Activated CD4-positive, alpha-beta T cell treated with anti-CD3 and anti-CD28 coated beads, Interleukin-2, Interleukin-4, amounts not matched to agents 100 ng/mL and 50 ng/mL, durations not matched to agents 16 hours and 8 hours (primary cell): ENCODE measurements at regions not wholly inside any gene's neighbourhood (a gene's known extent, or its start where the extent isn't known, plus 50 kb on each side); places are given as distances from the start of the nearest gene placed in this dataset.
"Not testable (repeated sequence)": the region's sequence is repeated elsewhere in the genome, so short reads cannot be mapped to it uniquely, and the experiment has no call there.

ENCODE experiments used
- DNase-seq: peaks from one replicate; pipeline ENCODE4 v3.0.0-alpha.2; 2020; ENCODE audit warnings: low spot score

- DNase-seq = no peak
Measured at GRCh38 chr2:215794829-215795546, 218.4 kb downstream of the MREG start.

DNA sequence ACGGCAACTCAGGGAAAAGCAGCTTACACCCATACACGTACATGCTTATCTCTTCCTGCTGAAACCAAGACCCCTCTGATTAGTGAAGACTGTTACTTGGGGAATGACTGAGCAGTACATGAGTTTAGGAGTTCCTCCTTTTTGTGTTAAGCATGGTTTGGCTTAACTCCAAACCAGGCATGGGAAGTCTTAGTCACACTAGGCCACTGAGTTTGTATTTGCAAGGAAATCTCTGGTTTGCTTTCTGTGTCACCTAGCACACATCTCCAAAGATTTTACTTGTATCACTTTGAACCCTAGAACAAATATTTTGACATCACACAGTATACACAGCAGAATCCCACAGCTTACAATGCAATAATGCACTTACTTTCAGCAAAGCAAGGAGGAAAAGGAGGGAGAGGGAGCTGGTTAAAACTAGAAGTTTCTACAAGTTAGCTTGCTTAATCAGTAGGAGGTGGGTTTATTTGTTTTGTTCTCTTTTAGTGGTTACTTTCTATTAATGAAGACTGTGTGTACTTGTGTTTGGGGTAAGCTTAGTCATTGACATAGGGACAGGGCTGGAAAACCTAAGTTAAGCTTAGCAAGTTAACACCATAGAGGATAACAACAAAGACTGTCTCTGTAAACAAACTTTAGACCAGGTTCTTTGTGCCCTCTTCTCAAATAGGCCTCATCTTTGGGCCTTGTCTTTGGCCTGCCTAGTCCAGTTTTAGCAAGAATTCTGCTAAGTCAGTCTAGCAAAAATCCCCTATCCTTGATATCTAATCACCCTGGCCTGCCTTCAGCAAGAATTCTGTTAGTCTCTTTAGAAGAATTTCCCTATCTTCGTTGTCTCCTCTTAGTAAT is 219.4 kb downstream of the MREG start:
- peak; percentile 14 for DNase-seq

DNA sequence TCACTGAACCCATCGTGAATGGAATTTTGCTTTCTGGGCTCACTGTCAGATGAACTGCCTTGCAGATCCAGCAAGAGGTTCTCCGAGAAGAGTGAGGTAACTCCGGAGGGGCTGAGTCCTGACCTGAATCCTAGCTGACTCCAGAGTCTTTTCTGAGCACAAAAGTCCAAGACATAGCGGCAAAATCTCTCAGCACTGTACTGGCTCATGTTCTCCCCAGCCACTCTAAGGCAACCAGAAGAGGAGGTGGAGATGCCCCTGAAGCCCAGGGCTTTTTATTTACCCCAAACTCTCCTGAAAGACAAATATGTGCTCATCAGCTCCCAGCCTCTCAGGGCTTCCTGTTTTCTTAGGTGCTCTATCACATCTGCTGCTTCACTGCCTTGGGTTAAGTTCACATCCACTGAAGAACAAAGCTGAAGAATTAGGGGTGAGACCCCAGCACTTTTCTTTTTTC is 221.8 kb downstream of the MREG start:
- DNase-seq = no peak

DNA sequence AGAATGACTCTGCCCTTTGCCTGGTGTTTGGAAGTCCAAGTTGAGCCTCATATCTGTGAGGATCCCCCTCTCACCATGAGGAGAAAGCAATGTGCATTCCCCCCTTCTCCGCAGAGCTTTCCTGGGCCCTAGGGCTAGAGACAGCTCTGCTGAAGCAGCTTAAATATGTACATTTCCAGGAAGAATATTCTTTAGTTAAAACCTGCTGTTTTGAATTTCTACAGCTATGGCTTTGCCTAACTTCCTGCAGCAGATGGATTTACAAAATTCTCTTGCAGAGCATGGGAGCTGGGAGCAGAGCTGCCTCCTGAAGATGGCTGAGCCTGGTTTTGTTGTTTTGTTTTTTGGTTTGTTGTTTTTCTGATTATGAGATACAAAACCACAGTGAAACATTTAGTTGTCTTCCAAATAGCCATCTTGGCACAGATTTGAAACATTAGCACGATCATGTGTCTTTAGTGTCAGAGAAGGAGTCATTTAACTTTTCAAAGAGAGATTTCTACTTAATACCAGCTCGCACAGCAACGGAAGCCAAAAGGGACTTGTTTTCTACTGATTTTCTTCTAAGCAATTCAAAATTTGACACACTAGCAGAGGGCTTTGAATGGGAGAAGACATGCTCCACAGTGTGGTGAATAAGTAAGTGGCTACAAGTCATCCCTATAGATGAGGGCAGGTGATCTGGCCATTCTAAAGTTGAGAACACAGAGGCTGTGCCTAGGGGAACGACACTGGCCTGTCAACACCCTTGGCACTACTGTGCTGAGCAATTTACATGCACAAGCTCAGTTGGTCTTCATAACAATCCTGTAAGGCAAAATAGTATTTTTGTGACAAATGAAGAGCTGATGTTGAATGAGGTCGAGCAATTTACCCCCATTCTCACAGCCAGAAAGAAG is 222.6 kb downstream of the MREG start:
- DNase-seq = no peak

GRCh38 chr2:215787565-215788178 is 225.7 kb downstream of the MREG start:
- DNase-seq = no peak

DNA sequence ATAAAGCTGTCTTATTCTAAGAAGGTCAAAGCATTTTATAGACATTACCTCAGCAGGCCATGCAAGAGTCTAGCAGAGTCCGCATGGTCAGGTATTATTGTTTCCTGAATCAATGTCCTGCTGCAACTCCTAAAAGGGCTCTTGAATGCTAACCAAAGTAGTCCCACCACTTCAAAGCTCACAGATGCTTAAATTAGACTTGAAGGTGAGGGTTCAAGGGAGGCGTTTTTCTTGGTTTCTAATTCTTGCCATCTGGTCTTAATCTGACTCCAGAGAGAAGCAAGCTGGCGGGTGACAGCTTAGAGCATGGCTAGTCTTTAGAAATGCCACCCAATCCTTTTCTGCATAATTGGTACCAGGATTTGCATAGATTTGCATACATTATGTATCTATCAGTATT is 226.3 kb downstream of the MREG start:
- no peak for DNase-seq

GRCh38 chr2:215784371-215784783 is 229.0 kb downstream of the MREG start:
- DNase-seq = no peak

DNA sequence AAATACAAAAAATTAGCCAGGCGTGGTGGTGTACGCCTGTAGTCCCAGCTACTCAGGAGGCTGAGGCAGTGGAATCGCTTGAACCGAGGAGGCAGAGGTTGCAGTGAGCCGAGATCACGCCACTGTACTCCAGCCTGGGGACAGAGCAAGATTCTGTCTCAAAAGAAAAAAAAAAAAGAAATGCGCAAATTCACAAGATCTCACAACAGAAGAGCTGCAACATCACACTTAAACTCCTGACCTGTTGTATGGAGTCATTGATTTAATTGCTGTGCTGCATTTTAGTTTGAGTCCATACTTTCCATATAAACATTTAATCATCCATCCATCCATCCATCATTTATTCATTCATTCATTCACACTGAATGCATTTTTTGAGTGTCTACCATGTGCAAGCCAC is 229.7 kb downstream of the MREG start:
- DNase-seq = not testable (repeated sequence)

DNA sequence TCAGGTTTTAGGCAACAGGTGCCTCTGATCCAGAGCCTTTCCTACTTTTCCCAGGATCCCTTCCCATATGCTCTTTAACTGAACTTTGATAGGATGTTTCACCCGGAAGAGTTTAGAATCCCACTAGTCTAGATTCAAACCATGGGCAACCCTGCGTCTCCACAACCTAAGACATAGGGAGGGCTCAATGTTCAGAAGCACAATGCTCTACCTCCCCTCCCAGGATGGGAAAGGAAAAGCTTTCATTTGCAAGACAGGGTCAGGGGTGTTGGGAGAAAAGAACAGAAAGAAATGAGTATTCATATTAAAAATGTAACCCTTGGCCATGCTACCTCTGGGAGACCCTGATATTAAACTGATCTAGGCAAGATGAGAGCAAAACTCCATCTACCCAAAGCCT is 230.4 kb downstream of the MREG start:
- no peak for DNase-seq

- no peak for DNase-seq
Measured at GRCh38 chr2:215782295-215782694, 231.1 kb downstream of the MREG start.

DNA sequence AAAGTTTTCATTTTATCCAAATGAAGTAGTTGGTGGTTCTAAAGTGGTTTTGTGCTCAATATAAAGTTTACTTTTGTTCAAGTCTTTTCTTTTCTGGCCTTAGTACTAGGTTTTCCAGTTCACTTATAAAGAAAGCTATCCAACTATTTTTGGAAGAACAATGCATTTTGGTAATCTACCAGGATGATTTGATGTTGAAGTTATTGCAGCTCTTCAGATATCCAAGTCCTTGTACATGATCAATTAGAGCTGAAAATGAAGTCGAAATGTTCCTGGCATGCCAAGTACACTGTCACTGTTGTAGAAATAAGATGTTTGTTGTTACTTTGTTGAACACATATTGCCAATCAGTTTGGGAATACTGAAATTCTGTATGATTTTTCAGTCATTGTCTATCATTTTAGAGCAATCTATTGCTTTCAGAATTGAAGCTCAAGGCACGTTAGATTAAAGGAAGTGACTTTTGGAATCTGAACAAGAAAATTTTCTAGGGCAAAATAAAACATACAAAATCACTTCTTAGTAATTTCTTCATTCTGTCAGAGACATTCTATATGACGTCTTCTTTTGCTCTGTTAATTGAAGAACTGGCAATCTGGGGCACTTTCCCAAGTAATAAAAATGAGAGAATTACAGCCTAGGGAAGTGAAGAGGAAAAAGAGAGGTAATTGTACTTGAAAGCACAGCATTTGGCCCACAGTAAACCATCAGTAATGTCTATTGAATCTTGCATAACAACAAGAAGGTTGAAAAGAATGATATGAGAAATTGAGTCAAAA is 232.3 kb downstream of the MREG start:
- DNase-seq = no peak

DNA sequence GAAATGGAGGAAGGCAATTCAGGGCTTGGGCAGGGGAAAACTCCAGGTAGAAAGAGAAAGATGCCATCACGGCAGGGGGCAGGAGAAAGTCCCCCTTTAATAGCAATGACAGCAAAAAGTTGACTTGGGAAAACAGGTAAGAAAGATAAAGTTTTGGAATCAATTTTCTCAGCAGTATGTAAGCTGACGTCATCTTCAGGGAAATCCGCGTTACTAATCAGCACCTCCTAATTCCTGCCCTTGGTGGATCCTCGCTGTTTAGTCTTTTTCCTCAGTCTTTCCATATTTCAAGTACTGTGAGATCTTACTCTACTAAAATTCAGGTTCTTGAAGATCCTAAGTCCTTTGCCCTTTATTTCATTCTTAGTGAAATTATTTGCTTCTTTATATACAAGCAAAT is 233.0 kb downstream of the MREG start:
- no peak for DNase-seq

DNA sequence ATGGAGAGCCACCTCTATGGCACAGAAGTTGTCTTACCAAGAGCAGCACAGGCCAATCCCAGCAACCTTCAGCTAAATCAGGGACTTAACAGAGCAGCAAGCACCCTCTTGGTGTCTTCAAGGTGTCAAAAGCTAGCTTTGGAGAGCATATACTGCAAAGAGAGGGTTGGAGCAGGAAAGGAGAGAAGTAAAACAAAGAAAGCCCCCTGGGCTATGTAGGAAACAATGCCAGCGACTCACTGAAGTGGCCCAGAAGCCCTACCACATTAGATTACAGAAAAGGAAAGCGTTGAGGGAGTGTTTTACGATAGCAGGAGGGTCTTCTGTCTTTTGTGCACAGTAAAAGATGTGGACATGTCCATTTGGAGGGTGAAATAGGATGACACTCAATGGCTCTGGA is 233.4 kb downstream of the MREG start:
- no peak for DNase-seq

DNA sequence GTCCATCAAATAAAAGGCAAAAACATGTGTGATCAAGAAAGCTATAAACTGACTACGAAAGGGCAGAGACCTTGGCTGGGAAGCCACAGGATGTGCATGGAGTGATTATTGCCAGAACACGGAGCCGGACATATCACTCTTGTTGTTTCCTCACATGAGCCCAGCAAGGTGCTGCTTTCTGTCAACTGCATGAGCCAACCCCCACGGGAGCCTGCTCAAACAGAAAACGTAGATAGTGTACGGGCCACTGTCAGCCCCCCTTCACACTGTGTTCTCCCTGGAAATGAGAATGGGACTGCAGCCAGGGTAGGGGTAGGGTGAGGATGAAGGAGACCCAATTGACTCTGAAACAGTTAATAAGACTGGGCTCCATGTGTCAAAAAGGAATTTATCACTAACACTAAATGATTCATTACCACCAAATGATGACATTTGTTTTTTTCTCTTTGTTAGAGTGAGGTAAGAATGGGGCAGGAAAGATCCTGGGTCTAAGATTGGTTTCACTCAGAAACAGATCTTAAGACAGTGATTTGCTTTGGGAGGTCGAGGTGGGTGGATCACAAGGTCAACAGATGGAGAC is 235.8 kb downstream of the MREG start:
- no peak for DNase-seq

- DNase-seq = no peak
Measured at GRCh38 chr2:215775106-215775505, 238.2 kb downstream of the MREG start.

- DNase-seq = no peak
Measured at GRCh38 chr2:215773728-215774127, 239.6 kb downstream of the MREG start.

DNA sequence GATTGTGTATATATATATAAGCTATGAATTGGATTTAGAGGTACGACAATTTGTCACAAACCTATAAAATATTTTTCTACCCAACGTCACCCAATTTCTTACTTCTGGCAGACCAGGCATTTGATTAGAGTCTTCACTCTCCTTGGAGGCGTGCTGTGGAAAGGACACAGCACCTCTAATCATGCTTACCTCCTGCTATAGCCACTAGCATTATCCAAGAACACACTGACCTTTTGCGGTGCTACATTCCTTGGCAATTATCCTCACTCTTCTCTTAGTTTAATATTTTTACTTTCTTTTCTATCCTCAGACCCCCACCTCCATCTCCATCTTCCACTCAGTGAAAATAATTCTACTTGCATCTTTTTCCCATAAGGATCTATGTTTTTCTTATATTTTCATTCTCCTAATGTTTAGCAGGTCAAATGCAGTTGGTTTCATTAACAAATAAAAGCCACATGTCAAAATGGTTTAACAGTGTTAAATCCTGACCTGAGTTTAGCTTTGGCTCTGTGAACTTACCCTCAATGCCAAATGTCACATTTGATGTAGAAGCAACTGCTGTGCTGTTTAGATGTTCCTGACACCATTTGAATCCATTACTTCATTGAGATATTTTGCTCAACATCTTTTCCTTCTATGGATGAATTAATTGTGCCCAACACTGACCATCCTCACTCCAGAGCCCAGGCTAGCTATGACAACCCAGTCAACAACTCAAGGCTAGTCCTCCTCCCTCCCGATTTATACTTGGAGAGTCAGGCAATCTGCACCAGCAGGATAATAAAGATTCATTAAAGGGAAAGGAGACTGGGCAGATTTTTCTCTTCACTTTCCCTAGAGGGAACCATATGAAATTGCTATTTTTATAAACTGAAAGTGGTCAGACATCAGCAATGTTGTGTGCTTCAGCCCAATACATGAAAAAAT is 240.5 kb downstream of the MREG start:
- DNase-seq = no peak

- DNase-seq = no peak
Measured at GRCh38 chr2:215772003-215772402, 241.3 kb downstream of the MREG start.

DNA sequence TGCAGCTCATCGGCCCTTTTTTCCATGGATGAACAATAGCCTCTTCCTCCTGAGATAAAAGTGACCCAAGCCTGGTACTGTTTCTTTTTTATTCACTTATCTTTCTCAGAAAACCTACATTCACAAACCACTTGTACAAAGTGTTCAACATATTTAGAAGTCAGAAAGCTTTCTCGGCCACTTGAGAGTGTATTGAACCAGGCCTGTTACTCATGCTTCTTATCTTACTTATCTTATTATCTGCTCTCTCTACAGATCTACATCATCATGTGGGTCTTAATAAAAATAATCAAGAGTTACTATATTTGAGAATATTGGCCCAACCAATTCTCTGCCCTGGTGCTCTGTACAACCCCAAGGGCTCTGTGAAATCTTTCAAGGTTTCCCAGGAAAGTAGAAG is 242.1 kb downstream of the MREG start:
- no peak for DNase-seq

GRCh38 chr2:215770668-215771067 is 242.7 kb downstream of the MREG start:
- DNase-seq = no peak
